AG09309 (cell line): ENCODE measurements at regions not wholly inside any gene's neighbourhood (a gene's known extent, or its start where the extent isn't known, plus 50 kb on each side); places are given as distances from the start of the nearest gene placed in this dataset.
A peak's percentile ranks its signal among the peaks of the same experiment; 100 is the strongest.

ENCODE experiments used
- DNase-seq: peaks from one replicate; pipeline ENCODE4 v3.0.0-alpha.2; 2010; ENCODE audit warnings: low read depth
- H3K4me3 ChIP-seq: 2 replicates; pipeline ENCODE4 v1.5.1; 2011; ENCODE audit warnings: mild to moderate bottlenecking, low read depth, low read length, moderate library complexity; ENCODE audit not compliant: control insufficient read depth
- TF ChIP-seq, protein P1 (sequence below): IDR thresholded peaks from 2 replicates; pipeline ENCODE4 v1.5.1; 2011; ENCODE audit warnings: mild to moderate bottlenecking, low read depth, low read length, inconsistent platforms; ENCODE audit not compliant: insufficient read depth, control insufficient read depth; ENCODE audit errors: missing control alignments

DNA sequence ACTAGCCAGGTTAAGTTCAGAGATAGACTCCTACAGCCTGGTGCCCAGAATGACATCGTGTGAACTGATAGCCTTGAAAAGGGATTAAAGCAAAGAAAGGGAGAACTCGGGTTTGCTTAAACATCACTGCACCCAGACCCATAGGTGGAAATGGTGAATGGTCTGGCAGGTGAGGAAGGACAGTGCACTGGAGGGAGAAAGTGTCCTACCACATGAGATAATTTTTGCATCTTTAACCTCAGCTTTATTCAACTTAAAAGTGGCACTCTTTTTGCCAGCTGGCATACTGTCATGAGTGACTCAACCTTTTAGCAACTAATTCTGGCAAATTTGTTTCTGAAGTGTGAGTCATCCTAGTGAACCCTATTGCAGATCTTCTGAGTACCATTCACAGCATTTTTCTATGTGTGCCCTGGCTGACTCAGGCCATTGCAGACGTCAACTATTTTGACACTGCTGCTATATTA is 53.0 kb upstream of the DAPP1 start:
- TF ChIP-seq, protein P1, sequence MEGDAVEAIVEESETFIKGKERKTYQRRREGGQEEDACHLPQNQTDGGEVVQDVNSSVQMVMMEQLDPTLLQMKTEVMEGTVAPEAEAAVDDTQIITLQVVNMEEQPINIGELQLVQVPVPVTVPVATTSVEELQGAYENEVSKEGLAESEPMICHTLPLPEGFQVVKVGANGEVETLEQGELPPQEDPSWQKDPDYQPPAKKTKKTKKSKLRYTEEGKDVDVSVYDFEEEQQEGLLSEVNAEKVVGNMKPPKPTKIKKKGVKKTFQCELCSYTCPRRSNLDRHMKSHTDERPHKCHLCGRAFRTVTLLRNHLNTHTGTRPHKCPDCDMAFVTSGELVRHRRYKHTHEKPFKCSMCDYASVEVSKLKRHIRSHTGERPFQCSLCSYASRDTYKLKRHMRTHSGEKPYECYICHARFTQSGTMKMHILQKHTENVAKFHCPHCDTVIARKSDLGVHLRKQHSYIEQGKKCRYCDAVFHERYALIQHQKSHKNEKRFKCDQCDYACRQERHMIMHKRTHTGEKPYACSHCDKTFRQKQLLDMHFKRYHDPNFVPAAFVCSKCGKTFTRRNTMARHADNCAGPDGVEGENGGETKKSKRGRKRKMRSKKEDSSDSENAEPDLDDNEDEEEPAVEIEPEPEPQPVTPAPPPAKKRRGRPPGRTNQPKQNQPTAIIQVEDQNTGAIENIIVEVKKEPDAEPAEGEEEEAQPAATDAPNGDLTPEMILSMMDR = no peak
- peak; percentile 80 for DNase-seq
- H3K4me3 ChIP-seq = no peak overlapping the region

DNA sequence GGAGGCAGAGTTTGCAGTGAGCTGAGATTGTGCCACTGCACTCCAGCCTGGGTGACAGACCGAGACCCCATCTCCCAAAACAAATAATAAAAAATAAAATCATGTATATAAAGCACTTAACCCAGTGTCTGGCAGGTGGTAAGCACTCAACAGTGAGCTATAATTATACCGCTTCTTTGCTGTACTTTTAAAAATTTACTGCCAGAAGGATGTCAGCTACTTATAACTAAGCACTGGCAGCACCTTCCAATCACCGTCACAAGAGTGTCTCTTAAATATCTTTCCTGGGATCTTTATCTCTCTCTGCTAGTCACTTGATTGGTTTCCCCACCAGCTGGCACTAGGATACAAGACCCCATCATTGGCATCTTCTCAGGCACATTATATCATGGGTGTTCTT is 53.9 kb upstream of the DAPP1 start:
- no peak for DNase-seq
- no peak overlapping the region for H3K4me3 ChIP-seq
- TF ChIP-seq, protein P1 = no peak

GRCh38 chr4:99759988-99760387 is 56.6 kb upstream of the DAPP1 start:
- TF ChIP-seq, protein P1 = no peak
- no peak for DNase-seq
- H3K4me3 ChIP-seq = no peak overlapping the region

DNA sequence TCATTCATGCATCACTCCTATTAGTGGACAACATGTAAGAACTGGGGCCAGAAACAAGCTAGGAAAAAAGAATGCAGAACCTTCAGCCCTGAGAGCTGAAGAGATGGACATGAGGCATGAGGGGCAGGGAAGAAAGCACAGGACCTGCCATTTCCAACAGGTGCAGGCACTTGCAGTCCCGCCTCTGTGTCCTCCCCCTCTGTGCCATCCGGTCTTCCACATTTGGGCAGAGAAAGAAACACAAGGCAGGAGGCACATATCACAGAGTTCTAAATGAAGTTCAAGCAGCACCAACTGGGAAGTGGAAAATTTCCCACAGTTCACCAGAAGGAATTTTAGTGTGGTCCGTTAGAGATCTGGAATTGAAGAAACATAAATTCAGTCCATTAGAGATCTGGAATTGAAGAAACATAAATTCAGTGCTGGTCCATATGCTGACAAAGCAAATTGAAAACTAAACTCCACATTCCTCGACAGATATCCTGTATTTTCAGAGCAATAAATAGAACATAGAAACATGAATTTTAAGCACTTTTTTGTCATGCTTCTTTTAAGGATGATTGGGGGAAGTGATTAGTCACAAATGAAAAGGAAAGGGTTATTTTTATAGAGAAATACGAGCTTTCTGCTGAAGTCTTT is 57.2 kb upstream of the DAPP1 start:
- H3K4me3 ChIP-seq = no peak overlapping the region
- no peak for DNase-seq

DNA sequence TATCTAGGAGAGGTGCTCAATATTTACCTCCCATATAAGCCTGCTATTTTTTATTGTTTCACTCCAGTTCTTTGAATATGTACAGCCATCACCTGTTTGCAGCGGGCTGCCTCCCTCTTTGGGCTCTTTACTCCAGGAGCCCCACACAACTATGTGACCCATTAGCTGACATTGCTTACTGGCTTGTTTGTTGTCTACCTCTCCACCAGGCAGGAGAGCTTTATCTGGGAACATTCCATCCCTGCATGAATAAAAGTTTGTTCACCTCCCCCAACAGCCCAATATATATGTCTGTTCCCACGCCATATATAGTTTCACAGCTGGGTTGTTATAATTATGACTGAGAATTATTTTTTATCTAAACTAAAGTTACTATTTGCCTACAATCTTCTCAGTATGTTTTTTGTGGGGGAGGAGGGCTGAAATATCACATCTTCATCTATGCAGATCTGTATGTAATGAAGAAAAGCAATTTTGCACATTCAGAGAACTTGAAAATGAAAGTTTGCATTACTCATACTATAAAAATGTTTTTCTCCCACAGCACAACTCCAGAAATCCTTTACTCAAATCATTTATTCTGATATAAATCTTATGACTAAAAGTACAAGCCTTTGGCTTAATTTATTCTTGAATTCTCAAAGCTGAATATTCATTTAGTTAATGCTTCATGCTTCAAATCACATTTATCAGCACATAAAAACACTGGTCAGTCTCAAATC is 61.2 kb upstream of the DAPP1 start:
- DNase-seq = no peak
- TF ChIP-seq, protein P1 = no peak
- no peak overlapping the region for H3K4me3 ChIP-seq

More for the DNA sequence above, 57.2 kb upstream of the DAPP1 start:
- TF ChIP-seq, protein P1 = no peak

- TF ChIP-seq, protein P1 = no peak
- DNase-seq = no peak
- no peak overlapping the region for H3K4me3 ChIP-seq
These were observed 61.9 kb upstream of the DAPP1 start for GRCh38 chr4:99754756-99755155.
